DMS153 treated with DMSO at 0.1 percent for 48 hours (cell line): ENCODE measurements at regions not wholly inside any gene's neighbourhood (a gene's known extent, or its start where the extent isn't known, plus 50 kb on each side); places are given as distances from the start of the nearest gene placed in this dataset.

Experiments
- DNase-seq: peaks from one replicate; lab custom pipeline; 2025; ENCODE audit not compliant: unreplicated experiment; lab: John Stamatoyannopoulos, UW

DNA sequence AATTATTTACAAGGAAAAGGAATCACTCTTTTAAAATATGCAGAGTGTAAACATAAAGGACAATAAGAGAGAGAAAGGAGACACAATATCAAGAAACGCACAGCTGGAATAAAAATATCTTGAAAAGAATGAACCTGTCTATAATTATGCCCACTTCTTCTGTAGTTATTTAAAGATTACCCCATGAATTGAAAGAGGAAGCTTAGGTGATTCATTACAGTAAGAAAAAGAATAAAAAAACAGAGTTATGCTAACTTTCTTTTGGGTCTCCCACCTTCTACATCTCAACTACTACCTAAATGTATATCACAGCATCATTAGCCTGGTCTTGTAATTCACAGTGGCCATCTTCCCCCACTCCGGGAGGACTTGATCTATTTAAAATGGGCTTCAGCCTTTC, 182.1 kb downstream of the MRPL39 start:
- DNase-seq: no peak

DNA sequence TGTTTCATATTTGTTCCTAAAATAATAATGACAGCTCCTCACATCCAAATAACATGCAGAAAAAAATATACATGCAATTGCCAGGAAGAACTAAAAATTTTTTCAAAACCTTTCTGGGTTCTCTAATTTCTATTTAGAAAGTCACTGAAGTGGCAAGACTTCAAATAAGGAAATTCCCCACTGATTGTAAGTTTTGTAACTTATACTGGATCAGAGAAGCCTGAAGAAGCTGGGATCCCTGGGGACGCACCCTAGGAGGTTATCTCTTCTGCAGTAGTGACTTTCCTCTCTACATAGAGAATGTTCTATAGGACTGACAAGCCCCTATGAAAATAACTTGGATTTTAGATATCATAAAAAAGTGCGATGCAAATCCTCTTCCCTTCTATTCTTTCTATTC, 182.6 kb downstream of the MRPL39 start:
- no peak for DNase-seq

DNA sequence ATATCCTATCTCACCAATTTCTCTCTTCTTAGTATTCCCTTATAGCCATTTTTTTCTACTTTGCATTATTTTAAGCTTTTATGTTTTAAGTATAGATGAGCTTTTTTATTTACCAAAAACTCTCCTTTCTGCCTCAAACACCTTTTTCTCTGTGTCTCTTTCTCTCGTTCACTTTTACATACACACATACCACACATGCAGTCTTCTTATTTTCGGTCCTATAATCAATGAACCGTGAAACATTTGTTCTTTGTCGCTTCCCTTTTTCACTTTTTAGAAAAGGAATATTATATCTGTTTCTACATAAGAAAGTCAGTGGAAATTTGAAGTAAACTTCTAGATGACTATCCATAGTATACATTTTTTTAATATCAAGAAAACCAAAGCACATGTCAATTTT, 183.2 kb downstream of the MRPL39 start:
- no peak for DNase-seq

DNA sequence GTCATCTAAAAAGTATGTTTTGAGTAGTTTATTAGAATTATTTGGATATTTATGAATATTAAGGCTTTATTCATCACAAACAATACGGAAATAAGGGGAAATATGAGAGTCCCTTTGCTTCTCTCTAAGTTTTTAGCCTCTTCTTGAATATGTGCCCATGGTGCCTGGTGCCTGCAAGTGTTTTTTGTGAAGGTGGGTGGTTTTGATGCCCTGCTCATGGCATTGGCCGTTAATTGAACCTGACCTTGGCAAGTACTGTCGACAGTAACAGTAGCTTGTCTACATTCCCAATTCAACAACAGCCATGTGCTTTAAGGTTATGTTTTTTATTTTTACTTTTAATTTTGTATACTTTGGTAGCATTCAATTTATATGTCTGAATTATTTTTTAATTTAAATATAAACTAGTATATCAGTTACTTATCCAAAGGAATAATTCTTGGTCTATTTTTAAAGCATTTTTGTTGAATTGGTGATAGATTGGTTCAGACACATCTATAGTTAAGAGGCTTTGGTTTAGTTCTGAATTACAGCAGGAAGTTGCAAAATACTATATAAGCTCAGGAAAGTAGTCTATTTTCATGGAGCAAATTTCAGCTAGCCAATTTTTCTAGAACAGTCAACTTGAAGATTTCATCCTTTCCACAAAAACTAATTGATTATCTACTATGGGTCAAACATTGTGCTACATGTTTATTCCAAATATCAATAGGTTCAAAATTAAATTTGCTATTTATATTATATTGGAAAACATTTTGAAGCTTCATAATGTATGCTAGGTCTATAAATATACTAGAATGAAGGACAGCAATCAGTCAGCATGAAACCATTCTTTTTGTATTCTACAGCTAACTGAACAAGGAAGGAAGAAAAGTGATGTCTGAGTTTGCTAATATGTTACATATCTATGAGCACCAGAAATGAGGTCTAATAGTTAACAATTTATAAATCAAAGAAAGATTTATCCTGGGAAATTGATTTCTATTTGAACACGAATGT, 184.4 kb downstream of the MRPL39 start:
- no peak for DNase-seq

DNA sequence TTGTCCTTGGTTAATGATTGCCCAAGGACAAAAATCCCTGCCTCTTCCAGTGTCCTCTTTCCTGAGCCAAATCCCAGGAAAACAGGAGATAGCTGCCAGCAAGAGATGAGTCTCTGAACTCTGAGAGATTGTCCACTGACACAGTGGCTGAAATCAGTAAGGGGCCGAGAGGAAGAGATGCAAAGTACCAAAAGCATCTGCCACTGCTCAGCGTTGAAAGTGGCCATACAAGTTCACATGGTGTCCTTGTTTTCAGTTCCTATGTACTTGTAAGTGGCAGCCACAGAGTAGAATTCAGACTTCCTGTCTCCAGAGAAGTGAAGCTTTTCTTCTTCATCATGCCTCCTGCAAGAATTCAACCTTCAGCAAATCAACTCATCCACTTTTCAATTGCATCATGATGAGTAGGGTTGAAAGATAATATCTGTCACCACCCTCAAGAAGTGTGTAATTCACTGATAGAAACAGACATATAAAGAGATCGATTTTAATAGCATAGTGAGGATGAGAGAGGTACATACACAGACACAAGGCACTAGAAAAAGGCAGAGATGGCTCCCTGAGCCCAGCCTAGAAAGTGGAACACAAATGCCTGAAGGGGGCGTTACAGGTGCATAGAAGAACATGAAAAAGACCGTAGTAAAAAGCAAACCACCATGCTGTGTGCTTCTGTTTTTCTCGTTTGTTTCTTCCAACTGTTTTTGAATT, 185.8 kb downstream of the MRPL39 start:
- peak; percentile 10 for DNase-seq

DNA sequence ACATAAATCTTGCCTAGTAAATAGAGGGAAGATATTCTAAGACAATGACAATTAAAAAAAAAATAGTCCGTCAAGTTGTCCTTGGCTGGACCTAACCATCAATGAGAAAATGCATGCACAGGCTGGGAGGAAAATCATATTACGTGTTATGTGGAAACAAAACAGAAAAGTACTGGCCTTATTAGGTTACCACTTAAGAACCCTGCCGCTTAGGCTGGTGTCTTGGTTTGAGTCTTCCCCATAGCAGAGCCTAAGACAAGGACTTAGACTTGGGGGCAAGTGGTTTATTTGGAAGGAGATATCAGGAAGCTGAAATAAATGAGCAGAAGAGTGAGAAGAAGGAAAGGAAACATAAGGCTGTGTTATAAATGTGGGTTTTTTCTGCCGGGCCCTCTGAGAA, 186.4 kb downstream of the MRPL39 start:
- DNase-seq: no peak

DNA sequence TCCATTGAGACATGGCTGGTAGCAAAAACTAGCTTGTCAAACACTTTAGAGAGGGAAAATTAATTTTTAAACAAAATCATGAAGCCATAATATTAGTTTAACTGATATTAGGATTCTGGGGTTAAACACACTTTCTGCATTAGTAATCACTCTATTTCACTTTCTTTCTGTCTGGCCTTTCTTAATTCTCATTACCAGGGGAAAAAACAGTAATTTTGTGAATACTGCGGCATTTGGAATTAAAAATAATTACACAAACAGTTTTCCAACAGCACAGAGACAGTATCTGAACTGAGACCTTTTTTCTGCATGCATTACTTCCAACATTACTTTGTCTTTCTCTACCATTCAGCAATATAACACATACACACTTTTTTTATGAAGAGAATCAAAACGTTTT, 190.6 kb downstream of the MRPL39 start:
- DNase-seq: no peak

DNA sequence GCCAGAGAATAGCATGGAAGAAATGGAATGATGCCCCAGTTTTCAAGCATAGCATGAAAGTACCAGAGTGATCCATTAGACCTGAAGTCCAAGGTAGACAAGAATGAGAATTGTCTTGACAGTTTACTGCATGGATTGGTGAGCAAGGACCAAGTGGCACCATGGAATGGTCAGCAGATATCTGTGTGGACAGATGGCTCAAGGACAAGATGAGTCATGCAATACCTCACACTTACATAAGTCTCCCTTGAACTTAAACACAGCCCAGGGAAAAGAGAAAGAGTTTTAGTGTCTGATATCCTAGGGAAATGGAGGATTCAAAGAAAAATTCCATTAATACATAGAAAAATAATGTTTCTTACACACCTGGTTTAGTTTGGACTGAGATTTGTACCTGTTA, 195.2 kb downstream of the MRPL39 start:
- no peak for DNase-seq

DNA sequence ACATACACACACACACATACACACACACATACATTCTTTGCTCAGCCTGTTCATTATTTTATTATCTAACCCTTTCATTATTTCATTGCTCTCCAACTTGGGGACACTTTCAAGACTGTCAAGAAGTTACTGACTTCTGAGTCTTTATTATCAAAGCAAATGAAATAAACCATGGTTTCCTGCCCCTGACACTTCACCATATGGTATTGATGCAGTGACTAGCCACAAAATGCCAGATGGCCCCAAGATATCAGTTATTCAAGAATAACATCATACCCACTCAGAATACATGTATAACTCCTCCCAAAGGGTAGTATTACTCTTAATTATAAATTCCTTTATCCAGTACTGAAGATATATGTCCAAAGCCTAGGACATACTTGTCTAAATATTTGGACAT, 197.3 kb downstream of the MRPL39 start:
- DNase-seq: no peak

DNA sequence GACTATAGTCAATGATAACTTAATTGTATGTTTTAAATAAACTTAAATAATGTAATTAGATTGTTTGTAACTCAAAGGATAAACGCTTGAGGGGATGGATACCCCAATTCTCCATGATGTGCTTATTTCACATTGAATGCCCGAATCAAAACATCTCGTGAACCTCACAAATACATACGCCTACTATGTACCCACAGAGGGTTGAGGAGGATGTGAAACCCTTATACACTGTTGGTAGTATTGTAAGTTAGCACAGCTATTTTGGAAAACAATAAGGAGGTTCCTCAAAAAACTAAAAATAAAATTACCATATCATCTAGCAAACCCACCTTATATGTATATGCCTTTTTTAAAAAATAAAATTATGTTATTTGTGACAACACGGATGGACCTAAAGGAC, 198.6 kb downstream of the MRPL39 start:
- DNase-seq: no peak

DNA sequence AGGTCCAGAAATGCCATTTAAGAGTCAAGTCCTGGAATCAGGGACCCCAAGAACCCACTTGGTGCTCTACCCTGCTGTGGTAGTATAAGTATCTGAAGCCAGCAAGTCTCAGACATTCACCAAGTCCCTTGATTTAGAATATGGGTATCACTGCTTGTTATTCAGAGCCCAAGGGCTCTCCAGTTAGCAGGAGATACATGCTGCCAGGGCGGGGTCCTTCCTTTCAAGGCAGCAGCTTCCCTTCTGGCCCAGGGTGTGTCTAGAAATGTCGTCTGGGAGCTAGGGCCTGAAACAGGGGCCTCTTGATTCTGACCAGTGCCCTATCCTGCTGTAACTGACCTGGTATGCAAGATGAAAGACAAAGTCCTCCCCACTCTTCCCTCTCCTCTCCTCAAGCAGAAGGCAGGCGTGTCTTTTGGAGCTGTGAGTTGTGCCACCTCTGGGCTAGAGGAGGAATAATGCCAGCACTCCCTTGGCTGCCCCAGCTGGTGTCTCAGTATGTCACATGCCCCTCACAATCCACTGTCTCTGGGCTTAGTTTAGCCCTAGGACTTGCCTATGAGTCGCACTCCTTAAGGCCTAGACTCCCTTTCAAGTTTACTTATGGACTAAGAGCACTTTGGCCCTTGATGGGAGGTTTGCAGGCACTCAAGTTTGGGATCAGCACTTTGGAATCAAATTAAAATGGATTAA, 200.2 kb downstream of the MRPL39 start:
- no peak for DNase-seq

DNA sequence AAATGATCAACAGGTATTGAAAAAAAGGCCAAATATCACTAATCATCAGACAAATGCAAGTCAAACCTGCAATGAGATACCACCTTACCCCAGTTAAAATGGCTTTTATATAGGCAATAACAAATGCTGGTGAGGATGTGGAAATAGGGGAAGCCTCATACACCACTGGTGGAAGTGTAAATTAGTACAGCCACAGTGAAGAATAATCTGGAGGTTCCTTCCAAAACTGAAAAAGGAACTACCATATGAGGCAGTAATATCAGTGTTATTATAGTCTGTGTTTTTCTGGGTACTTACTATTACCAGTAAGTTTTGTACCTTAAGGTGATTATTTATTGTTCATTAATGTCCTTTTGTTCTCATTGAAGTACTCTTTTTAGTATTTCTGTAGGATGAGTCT, 201.3 kb downstream of the MRPL39 start:
- no peak for DNase-seq

DNA sequence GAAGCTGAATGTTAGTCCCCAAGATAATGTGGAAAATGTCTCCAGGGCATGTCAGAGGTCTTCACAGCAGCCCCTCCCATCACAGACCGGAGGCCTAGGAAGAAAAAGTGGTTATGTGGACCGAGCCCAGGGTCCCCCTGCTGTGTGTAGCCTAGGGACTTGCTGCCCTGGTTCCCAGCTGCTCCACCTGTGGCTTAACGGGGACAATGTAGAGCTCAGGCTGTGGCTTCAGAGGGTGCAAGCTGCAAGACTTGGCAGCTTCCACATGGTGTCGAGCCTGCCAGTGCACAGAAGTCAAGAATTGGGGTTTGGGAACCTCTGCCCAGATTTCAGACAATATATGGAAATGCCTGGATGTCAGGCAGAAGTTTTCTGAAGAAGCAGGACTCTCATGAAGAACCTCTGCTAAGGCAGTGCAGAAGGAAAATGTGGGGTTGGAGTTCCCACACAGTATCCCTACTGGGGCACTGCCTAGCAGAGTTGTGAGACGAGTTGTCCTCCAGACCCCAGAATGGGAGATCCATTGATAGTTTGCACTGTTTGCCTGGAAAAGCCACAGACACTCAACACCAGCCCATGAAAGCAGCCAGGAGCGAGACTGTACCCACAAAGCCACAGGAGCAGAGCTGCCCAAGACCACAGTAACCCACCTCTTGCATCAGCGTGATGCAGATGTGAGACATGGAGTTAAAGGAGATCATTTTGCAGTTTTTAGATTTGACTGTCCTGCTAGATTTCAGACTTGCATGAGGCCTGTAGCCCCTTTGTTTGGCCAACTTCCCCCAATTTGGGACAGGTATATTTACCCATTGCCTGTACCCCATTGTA, 204.9 kb downstream of the MRPL39 start:
- no peak for DNase-seq

DNA sequence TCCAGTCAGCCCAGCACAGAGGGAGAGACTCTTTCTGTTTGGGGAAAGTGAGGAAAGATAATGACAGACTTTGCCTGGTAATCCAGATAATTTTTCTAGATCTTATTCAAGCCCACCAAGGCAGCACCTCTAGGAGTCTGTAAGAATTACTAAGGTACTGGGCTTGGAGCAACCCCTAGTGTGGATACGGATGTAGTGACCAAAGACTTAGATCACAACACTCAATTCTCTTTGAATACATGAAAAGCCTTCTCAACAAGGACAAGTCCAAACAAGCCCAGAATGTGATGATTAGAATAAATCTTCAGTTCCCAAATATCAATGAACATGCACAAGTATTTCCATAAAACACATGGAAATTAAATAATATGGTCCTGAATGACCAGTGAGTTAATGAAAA, 206.9 kb downstream of the MRPL39 start:
- no peak for DNase-seq

DNA sequence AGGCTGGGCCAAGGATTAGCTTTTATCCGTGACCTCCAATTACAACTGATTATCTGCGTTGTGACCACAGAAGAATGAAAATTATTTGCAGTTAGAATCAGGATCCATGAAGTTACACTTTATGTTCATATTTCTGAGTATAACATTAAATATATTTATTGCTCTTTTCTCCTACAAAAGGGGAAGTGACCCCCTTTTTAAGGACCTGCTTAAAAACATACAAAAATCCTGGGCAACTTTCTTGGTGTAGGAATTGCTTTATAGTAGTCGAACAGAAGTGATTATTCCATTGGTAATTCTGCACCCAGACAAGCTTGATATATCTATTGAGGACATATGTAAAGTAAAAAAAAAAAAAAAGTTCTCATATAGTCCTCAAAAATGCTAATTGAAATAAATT, 208.7 kb downstream of the MRPL39 start:
- no peak for DNase-seq

DNA sequence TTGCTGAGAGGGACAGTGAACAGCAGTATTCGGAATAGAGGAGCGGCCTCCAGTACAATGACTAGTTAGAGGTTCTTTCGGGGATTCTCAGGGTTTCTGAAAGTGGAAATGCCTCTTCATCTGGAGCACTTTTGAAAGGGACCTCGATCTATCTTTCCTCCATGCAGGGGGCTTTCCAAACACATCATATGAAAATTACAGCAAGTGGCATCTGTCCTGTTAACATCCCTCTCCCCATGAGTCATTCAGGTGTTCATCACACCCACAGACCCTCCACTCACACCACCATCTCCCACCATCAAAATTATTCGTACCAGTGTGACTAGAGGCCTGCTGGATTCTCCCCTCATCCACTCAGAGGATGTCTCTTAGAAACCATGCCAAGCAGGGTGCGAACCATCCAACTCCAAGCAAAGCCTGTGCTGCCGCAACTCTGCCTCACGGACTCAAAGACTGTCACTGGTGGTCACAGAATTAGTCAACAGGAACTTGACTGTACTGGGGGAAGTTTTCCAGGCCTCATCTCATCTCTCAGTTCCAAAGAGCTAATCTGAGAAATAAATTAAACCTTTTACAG, 211.1 kb downstream of the MRPL39 start:
- DNase-seq: no peak

DNA sequence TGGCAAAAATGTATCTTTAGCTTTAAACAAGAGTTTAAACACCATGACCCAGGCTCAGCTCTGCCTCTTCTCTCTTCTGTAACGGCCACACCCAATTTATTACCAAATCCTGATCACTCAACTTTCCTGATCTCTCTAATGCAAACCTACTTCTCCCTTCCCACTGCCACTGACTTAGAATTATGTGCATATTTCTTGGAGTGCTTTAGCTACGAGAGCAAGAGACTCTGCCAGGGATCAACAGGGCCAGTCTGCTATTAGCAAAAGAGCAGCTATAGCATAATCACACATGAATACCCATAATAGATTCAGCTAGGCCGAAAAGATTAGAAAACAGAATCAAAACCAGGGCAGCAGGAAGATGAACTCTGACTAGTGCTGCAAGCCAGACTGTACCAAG, 215.5 kb downstream of the MRPL39 start:
- no peak for DNase-seq

DNA sequence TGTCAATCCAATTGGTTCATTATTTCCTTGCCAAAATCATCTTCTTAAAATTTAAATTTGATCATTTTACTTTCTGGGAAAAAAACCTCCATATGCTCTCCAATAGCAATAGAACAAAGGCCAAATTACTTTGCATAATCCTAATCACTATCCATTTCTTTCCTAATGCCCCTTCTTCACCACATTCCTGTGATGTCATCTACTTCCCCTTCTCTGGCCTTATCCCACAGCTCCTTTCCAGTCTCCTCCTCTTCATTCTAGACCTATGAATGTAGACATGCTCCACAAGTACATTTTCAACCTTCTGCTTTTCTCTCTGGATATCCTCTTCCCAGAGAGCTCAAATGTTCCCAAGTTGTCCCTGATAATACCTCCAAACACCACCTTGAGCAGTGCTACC, 216.6 kb downstream of the MRPL39 start:
- DNase-seq: no peak

DNA sequence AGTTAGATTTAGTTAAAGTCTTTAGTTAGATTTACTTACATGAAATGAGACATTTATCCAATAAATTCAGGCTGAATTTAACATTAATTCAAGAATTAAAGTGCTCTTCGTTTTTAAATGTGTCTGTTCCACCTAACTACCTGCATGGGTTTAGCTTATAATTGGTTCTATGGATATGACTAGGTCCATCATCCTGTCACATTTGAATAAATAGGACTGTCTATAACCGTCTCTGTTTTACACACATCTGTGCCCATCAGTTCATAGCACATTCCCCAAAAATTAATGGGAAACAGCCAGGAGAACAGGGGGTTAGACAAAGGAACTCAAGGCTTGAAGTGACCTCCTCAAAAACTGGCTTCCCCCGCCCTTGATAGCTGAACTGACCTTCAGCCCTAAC, 219.6 kb downstream of the MRPL39 start:
- DNase-seq: no peak

DNA sequence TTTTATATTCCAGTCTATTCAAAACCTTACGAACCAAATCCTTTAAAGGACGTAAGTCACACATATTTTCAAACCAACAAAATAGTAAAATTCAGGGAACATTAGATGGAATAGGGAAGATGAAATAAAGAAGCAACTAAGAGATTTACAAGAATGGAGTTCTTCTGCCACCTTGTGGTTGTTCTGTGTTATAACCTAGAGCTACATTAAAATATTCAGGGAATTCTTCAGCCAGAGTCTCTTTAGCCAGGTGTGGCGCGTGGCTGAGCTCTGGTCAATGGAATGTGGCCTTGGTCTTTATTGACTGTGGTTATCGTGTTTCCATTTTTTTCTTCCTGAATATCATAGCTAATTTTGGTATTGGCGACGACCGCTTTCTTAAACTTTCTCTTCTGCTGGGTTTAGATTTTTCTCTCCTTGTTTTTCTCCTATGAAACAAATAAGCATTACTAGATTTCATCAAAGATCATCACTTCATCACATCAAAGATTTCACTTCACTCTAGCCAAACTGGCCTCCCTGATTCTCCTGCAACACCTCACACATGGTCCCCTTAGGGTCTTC, 221.3 kb downstream of the MRPL39 start:
- DNase-seq: peak; percentile 73
